ENCODE measurements at regions not wholly inside any gene's neighbourhood (a gene's known extent, or its start where the extent isn't known, plus 50 kb on each side); places are given as distances from the start of the nearest gene placed in this dataset.

GRCh38 chr6:99184696-99185095, 164.8 kb downstream of the FAXC start:
- H3K9me3 ChIP-seq (replicated peaks in 1 of 3): no peaks in the 10 kb centered on the region
- H3K27ac ChIP-seq: no peak overlapping the region
- TF ChIP-seq CTCF (IDR thresholded peaks at IDR 0.05): no peak
- TF ChIP-seq POLR2A (IDR thresholded peaks at IDR 0.05): no peak
- no peak overlapping the region for H3K4me3 ChIP-seq
- no peak for DNase-seq
- WGBS, 4 donors: 27 to 47% (median 34%) methylated on average over 2 of the region's 2 CpGs
- no peaks in the 10 kb centered on the region for H3K27me3 ChIP-seq
- no peaks in the 10 kb centered on the region for H3K4me1 ChIP-seq (replicated peaks in 1 of 2)
- H3K36me3 ChIP-seq (replicated peaks in 1 of 2): no peaks in the 10 kb centered on the region
- intact Hi-C loops (cut with DNase I): no loop called here

- no peak overlapping the region for H3K27ac ChIP-seq
- H3K9me3 ChIP-seq (replicated peaks in 1 of 3): no peaks in the 10 kb centered on the region
- no peaks in the 10 kb centered on the region for H3K36me3 ChIP-seq (replicated peaks in 1 of 2)
- no peak for DNase-seq
- no peak overlapping the region for H3K4me3 ChIP-seq
- H3K27me3 ChIP-seq: no peaks in the 10 kb centered on the region
- WGBS, 4 donors: 82 to 85% (median 83%) methylated on average over 1 of the region's 1 CpG
- TF ChIP-seq CTCF (IDR thresholded peaks at IDR 0.05) (no peak), POLR2A (IDR thresholded peaks at IDR 0.05) (no peak)
- intact Hi-C loops (cut with DNase I): no loop called here
- H3K4me1 ChIP-seq (replicated peaks in 1 of 2): no peaks in the 10 kb centered on the region
These were observed 166.4 kb downstream of the FAXC start for GRCh38 chr6:99183066-99183465.

- 73 to 90% (median 81%) methylated on average over 1 of the region's 1 CpG for WGBS, 4 donors
- Histone ChIP-seq H3K4me3 (no peak overlapping the region), H3K27me3 (no peaks in the 10 kb centered on the region), H3K27ac (no peak overlapping the region), H3K9me3 (replicated peaks in 1 of 3) (no peaks in the 10 kb centered on the region), H3K4me1 (replicated peaks in 1 of 2) (no peaks in the 10 kb centered on the region), H3K36me3 (replicated peaks in 1 of 2) (no peaks in the 10 kb centered on the region)
- intact Hi-C loops (cut with DNase I): no loop called here
- no peak for TF ChIP-seq POLR2A (IDR thresholded peaks at IDR 0.05)
- TF ChIP-seq CTCF (IDR thresholded peaks at IDR 0.05): no peak
- no peak for DNase-seq
These were observed 168.3 kb downstream of the FAXC start for GRCh38 chr6:99181174-99181573.

GRCh38 chr6:99178168-99178567, 171.3 kb downstream of the FAXC start:
- no peak for DNase-seq
- no peak overlapping the region for H3K27ac ChIP-seq
- H3K36me3 ChIP-seq (replicated peaks in 1 of 2): no peaks in the 10 kb centered on the region
- no peak overlapping the region for H3K4me3 ChIP-seq
- intact Hi-C loops (cut with DNase I): no loop called here
- no peak for TF ChIP-seq POLR2A (IDR thresholded peaks at IDR 0.05)
- TF ChIP-seq CTCF (IDR thresholded peaks at IDR 0.05): no peak
- H3K9me3 ChIP-seq (replicated peaks in 1 of 3): no peaks in the 10 kb centered on the region
- 49 to 64% (median 52%) methylated on average over 2 of the region's 2 CpGs for WGBS, 4 donors
- H3K4me1 ChIP-seq (replicated peaks in 1 of 2): no peaks in the 10 kb centered on the region
- H3K27me3 ChIP-seq: no peaks in the 10 kb centered on the region

Data from adrenal gland (tissue), 9 donors.